Endothelial cell of umbilical vein (primary cell): ENCODE measurements at regions not wholly inside any gene's neighbourhood (a gene's known extent, or its start where the extent isn't known, plus 50 kb on each side); places are given as distances from the start of the nearest gene placed in this dataset.

ENCODE experiments used
- TF ChIP-seq, protein P1 (sequence below), 2 donors: IDR thresholded peaks; 1 replicate in 1 of 2; 2 replicates in 1 of 2; pipeline ENCODE4 v1.5.1; 2011; ENCODE audit warnings: low read length in 2 of 2, mild to moderate bottlenecking in 2 of 2, moderate library complexity in 2 of 2, control low read depth in 1 of 2, inconsistent platforms in 1 of 2, low read depth in 1 of 2; ENCODE audit not compliant: insufficient read depth in 1 of 2; ENCODE audit errors: extremely low read depth in 1 of 2
- TF ChIP-seq, protein P2 (sequence below): IDR thresholded peaks from 2 replicates; pipeline ENCODE4 v1.6.1; 2011; ENCODE audit not compliant: insufficient read depth, insufficient read length

DNA sequence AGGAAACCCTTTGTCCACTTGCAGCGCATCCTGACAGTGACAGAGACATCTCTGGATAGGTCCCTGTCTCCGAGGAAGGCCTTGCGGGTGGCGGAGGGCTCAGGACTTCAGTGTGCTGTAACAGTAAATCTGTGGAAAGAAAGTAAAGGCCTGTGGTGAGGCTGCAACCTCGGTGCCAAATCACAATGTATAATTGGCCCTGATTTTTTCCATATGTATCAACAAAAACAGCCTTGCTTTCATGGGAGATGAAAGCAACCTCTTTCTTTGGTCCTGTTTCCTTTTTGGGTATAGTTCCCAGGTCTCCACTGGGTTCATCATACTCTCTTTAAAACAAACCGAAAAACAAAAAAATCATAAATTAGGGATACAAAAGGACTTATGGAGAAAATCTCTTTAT, 110.9 kb upstream of the BMPER start:
- TF ChIP-seq, protein P1, sequence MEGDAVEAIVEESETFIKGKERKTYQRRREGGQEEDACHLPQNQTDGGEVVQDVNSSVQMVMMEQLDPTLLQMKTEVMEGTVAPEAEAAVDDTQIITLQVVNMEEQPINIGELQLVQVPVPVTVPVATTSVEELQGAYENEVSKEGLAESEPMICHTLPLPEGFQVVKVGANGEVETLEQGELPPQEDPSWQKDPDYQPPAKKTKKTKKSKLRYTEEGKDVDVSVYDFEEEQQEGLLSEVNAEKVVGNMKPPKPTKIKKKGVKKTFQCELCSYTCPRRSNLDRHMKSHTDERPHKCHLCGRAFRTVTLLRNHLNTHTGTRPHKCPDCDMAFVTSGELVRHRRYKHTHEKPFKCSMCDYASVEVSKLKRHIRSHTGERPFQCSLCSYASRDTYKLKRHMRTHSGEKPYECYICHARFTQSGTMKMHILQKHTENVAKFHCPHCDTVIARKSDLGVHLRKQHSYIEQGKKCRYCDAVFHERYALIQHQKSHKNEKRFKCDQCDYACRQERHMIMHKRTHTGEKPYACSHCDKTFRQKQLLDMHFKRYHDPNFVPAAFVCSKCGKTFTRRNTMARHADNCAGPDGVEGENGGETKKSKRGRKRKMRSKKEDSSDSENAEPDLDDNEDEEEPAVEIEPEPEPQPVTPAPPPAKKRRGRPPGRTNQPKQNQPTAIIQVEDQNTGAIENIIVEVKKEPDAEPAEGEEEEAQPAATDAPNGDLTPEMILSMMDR (IDR thresholded peaks at IDR 0.05; ENCODE audit: extremely low read depth in 1 of 2, insufficient read depth in 1 of 2, low read depth in 1 of 2, low read length in 2 of 2), result no peak
- TF ChIP-seq, protein P2, sequence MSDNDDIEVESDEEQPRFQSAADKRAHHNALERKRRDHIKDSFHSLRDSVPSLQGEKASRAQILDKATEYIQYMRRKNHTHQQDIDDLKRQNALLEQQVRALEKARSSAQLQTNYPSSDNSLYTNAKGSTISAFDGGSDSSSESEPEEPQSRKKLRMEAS, result no peak
